K562 (cell line): ENCODE measurements at regions not wholly inside any gene's neighbourhood (a gene's known extent, or its start where the extent isn't known, plus 50 kb on each side); places are given as distances from the start of the nearest gene placed in this dataset.

Source experiments
- ATAC-seq: fragments of 200-7000 bp; cut with Tn5 transposase; 3 replicates; pipeline ENCODE4 v1.9.1; 2020; ENCODE audit warnings: moderate library complexity
- BruUV-seq: library from RNA; stranded (reverse); fragments of 400-500 nt; replicated peaks from 2 replicates; lab custom pipeline; 2021; lab: Mats Ljungman, UMichigan
- CTCF ChIA-PET: fragments of 300-600 bp; formaldehyde crosslinking; extraction: SDS; loops from one replicate; lab custom pipeline; 2021; ENCODE audit warnings: low intra/inter-chr PET ratio; lab: Yijun Ruan, JAX
- POLR2A ChIA-PET: fragments of 300-600, 350-650 bp; sonication (Branson Sonifier 250); formaldehyde crosslinking; extraction: SDS; loops from one replicate; lab custom pipeline; 2021; ENCODE audit warnings: antibody characterized with exemption, inconsistent platforms; lab: Yijun Ruan, JAX
- DNase-seq, 4 experiments: peaks; one replicate each; pipeline versions ENCODE4 v3.0.0 to v3.0.0-alpha.2; 2011 to 2018; ENCODE audit warnings: low spot score in 3 of 4, mixed read lengths in 3 of 4; ENCODE audit errors: extremely low read depth in 1 of 4
- FAIRE-seq: peaks from 2 replicates; lab custom pipeline; 2011; peaks lifted over from hg19 to GRCh38; lab: Jason Lieb, UNC
- H2AFZ ChIP-seq: 2 replicates; pipeline ENCODE4 v1.6.0; 2011; ENCODE audit warnings: low read depth, low read length, control low read depth, inconsistent platforms
- H3K27ac ChIP-seq: fragments of 200-600 bp; 3 replicates; pipeline ENCODE4 v1.8.0; 2011; ENCODE audit warnings: low read depth, mild to moderate bottlenecking, control low read depth, inconsistent platforms, low read length, moderate library complexity, mixed read lengths; ENCODE audit errors: extremely low read depth
- H3K27me3 ChIP-seq, 2 experiments: fragments of 300-600 bp in 1 of 2; 2 replicates in 1 of 2; 3 replicates in 1 of 2; pipeline versions ENCODE4 v1.6.0 to v1.8.0; 2011; ENCODE audit warnings: inconsistent platforms in 2 of 2, low read length in 2 of 2, mild to moderate bottlenecking in 1 of 2, mixed read lengths in 1 of 2, moderate library complexity in 1 of 2; ENCODE audit not compliant: control insufficient read depth in 2 of 2, insufficient read depth in 2 of 2
- H3K36me3 ChIP-seq: fragments of 300-600 bp; 3 replicates; pipeline ENCODE4 v1.8.0; 2011; ENCODE audit warnings: mild to moderate bottlenecking, low read length, inconsistent platforms; ENCODE audit not compliant: control insufficient read depth, insufficient read depth
- H3K4me1 ChIP-seq, 2 experiments: fragments of 200-600 bp in 1 of 2; replicated peaks in 1 of 2; 2 replicates in 1 of 2; 3 replicates in 1 of 2; pipeline versions ENCODE4 v1.5.1 to v1.8.0; 2011; ENCODE audit warnings: inconsistent platforms in 2 of 2, low read length in 2 of 2, mild to moderate bottlenecking in 1 of 2, mixed read lengths in 1 of 2, moderate library complexity in 1 of 2; ENCODE audit not compliant: control insufficient read depth in 2 of 2, insufficient read depth in 2 of 2
- H3K4me2 ChIP-seq: 2 replicates; pipeline ENCODE4 v1.6.1; 2011; ENCODE audit warnings: low read length, control low read depth, inconsistent platforms, mixed read lengths; ENCODE audit not compliant: insufficient read depth
- H3K4me3 ChIP-seq: fragments of 200-600 bp; sonication (generic), shearing (Covaris generic); 2 replicates; pipeline ENCODE4 v1.5.1; 2016; ENCODE audit warnings: control low read depth, inconsistent platforms
- H3K79me2 ChIP-seq: fragments of 200-600 bp; 3 replicates; pipeline ENCODE4 v1.8.0; 2011; ENCODE audit warnings: low read length, inconsistent platforms; ENCODE audit not compliant: control insufficient read depth, insufficient read depth
- H3K9ac ChIP-seq, 2 experiments: 2 replicates each; pipeline versions ENCODE4 v1.6.0 to v1.6.1; 2011; ENCODE audit warnings: low read depth in 2 of 2, low read length in 2 of 2, control low read depth in 1 of 2, inconsistent platforms in 1 of 2, mild to moderate bottlenecking in 1 of 2, mixed read lengths in 1 of 2; ENCODE audit not compliant: insufficient read depth in 1 of 2
- H3K9me1 ChIP-seq: one replicate; pipeline ENCODE4 v1.6.0; 2011; ENCODE audit warnings: inconsistent platforms, mild to moderate bottlenecking, low read length, moderate library complexity; ENCODE audit not compliant: control insufficient read depth, insufficient read depth
- H3K9me3 ChIP-seq: replicated peaks from 2 replicates; pipeline ENCODE4 v1.5.1; 2011; ENCODE audit warnings: low read depth, low read length, inconsistent platforms; ENCODE audit not compliant: control insufficient read depth, insufficient read depth
- H4K20me1 ChIP-seq: replicated peaks from 2 replicates; pipeline ENCODE4 v1.6.1; 2011; ENCODE audit warnings: low read length, inconsistent platforms, mixed read lengths; ENCODE audit not compliant: control insufficient read depth, insufficient read depth
- CBX8 ChIP-seq: fragments of 200-600 bp; sonication (generic); IDR thresholded peaks from 2 replicates; pipeline ENCODE4 v1.6.1; 2012; ENCODE audit warnings: borderline replicate concordance, mixed run types, low read depth, mild to moderate bottlenecking, moderate library complexity, mixed read lengths, low read length, control low read depth, inconsistent platforms; ENCODE audit not compliant: poor library complexity, severe bottlenecking; ENCODE audit errors: extremely low read depth
- JUN ChIP-seq, 2 experiments: sonication (generic) in 1 of 2; formaldehyde crosslinking in 1 of 2; IDR thresholded peaks; 2 replicates each; pipeline versions ENCODE4 v1.6.1 to v1.8.0; 2012 to 2022; ENCODE audit warnings: borderline replicate concordance in 2 of 2, mild to moderate bottlenecking in 2 of 2, improper control_type of control experiment in 1 of 2, low read depth in 1 of 2, low read length in 1 of 2, missing genetic modification reagents in 1 of 2
- NFIC ChIP-seq: fragments of 450-650 bp; IDR thresholded peaks from 2 replicates; pipeline ENCODE4 v1.6.1; 2017; ENCODE audit warnings: mild to moderate bottlenecking, inconsistent platforms
- NFIX ChIP-seq: fragments of 250-450 bp; sonication (Bioruptor Pico); IDR thresholded peaks from 2 replicates; pipeline ENCODE4 v1.4.0; 2020; ENCODE audit warnings: low read depth, mild to moderate bottlenecking, moderate library complexity
- PRMT5 ChIP-seq: sonication (generic); formaldehyde crosslinking; IDR thresholded peaks from 2 replicates; pipeline ENCODE4 v1.5.0; 2020; ENCODE audit warnings: missing genetic modification reagents
- SNRNP70 ChIP-seq: fragments of 200-400 bp; formaldehyde crosslinking; optimal IDR thresholded peaks from 2 replicates; pipeline ENCODE3; 2017; ENCODE audit warnings: low read depth, low read length
- STAT5A ChIP-seq: IDR thresholded peaks from 2 replicates; pipeline ENCODE4 v1.6.1; 2012; ENCODE audit warnings: low read length, inconsistent platforms, borderline replicate concordance
- WGBS: fragments of 100-300 bp; shearing (Covaris generic); methylation state at CpG from one replicate; pipeline ENCODE4 v1.1.6; 2016; ENCODE audit warnings: low coverage, mixed read lengths; ENCODE audit not compliant: insufficient coverage; ENCODE audit errors: missing lambda C conversion rate; 5-methylcytosine and 5-hydroxymethylcytosine counted together
- in situ Hi-C: fragments of 300-500 bp; cut with MboI; formaldehyde crosslinking; loops from 4 replicates; pipeline ENCODE4 v1.15.0; 2018; ENCODE audit warnings: inconsistent platforms, mixed read lengths
- intact Hi-C: fragments of 100-400 bp; cut with micrococcal nuclease; formaldehyde crosslinking; loops from 2 replicates; pipeline ENCODE4 v1.14.2; 2022
- TF ChIP-seq, protein P1 (sequence below): sonication (generic); formaldehyde crosslinking; IDR thresholded peaks from 2 replicates; pipeline ENCODE4 v1.9.0; 2022; ENCODE audit warnings: mild to moderate bottlenecking, missing genetic modification reagents
- TF ChIP-seq, protein P2 (sequence below), 2 experiments: fragments of 450-650 bp; formaldehyde crosslinking in 1 of 2; IDR thresholded peaks; 2 replicates each; pipeline versions ENCODE4 v1.4.0 to v1.6.1; 2014 to 2020; ENCODE audit warnings: mild to moderate bottlenecking in 2 of 2, borderline replicate concordance in 1 of 2, low read depth in 1 of 2

DNA sequence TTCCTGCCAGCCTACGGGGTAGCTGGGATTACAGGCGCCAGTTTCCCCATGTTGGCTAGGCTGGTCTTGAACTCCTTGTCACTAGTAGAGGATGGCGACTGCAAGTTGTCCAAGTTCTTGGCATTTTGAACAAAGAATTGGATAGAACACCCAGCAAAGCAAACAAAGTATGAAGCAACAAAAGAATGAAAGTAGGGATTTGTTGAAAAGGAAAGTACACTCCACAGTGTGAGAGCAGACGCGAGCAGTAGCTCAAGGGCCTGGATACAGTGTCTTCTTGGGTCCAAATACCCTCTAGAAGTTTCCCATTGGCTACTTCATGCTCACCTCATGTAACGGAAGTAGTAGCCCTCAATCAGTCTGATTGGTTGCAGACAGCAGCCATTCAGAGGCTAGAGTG is 152.2 kb downstream of the CCER1 start:
- BruUV-seq, result no TSS peak

More for the DNA sequence above, 152.2 kb downstream of the CCER1 start:
- no peaks in the 10 kb centered on the region for H3K4me1 ChIP-seq
- DNase-seq (no peak), ATAC-seq (no peak), FAIRE-seq (no peak)
- ChIA-PET CTCF (no interaction called here), POLR2A (no interaction called here)
- no peak overlapping the region for H3K4me3 ChIP-seq
- H3K36me3 ChIP-seq, result no peaks in the 10 kb centered on the region
- no peaks in the 10 kb centered on the region for H3K27me3 ChIP-seq
- WGBS, result 2% methylated on average over 6 of the region's 6 CpGs
- no peak for TF ChIP-seq PRMT5 (CRISPR knock-in tag)
- TF ChIP-seq NFIX, result no peak
- no peak for TF ChIP-seq CBX8
- TF ChIP-seq JUN (IDR thresholded peaks at IDR 0.05; ENCODE audit: borderline replicate concordance, low read depth, low read length), result no peak
- no peak for TF ChIP-seq JUN (CRISPR knock-in tag; IDR thresholded peaks at IDR 0.05; ENCODE audit: borderline replicate concordance)
- no peak for TF ChIP-seq SNRNP70
- TF ChIP-seq, protein P1, sequence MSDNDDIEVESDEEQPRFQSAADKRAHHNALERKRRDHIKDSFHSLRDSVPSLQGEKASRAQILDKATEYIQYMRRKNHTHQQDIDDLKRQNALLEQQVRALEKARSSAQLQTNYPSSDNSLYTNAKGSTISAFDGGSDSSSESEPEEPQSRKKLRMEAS (CRISPR knock-in tag), result no peak
- TF ChIP-seq NFIC, result no peak
- TF ChIP-seq, protein P2, sequence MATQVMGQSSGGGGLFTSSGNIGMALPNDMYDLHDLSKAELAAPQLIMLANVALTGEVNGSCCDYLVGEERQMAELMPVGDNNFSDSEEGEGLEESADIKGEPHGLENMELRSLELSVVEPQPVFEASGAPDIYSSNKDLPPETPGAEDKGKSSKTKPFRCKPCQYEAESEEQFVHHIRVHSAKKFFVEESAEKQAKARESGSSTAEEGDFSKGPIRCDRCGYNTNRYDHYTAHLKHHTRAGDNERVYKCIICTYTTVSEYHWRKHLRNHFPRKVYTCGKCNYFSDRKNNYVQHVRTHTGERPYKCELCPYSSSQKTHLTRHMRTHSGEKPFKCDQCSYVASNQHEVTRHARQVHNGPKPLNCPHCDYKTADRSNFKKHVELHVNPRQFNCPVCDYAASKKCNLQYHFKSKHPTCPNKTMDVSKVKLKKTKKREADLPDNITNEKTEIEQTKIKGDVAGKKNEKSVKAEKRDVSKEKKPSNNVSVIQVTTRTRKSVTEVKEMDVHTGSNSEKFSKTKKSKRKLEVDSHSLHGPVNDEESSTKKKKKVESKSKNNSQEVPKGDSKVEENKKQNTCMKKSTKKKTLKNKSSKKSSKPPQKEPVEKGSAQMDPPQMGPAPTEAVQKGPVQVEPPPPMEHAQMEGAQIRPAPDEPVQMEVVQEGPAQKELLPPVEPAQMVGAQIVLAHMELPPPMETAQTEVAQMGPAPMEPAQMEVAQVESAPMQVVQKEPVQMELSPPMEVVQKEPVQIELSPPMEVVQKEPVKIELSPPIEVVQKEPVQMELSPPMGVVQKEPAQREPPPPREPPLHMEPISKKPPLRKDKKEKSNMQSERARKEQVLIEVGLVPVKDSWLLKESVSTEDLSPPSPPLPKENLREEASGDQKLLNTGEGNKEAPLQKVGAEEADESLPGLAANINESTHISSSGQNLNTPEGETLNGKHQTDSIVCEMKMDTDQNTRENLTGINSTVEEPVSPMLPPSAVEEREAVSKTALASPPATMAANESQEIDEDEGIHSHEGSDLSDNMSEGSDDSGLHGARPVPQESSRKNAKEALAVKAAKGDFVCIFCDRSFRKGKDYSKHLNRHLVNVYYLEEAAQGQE (IDR thresholded peaks at IDR 0.05; ENCODE audit: borderline replicate concordance), result no peak
- TF ChIP-seq, protein P2 (CRISPR knock-in tag; IDR thresholded peaks at IDR 0.05; ENCODE audit: low read depth), result no peak
- no peak for TF ChIP-seq STAT5A
- no peaks in the 10 kb centered on the region for H4K20me1 ChIP-seq
- in situ Hi-C loops, result no loop called here
- H3K79me2 ChIP-seq, result no peaks in the 10 kb centered on the region
- no peak overlapping the region for H3K27ac ChIP-seq
- intact Hi-C loops, result no loop called here
- no peaks in the 10 kb centered on the region for H3K9me1 ChIP-seq
- no peak overlapping the region for H2AFZ ChIP-seq
- H3K9me3 ChIP-seq, result no peaks in the 10 kb centered on the region
- no peak overlapping the region for H3K9ac ChIP-seq
- no peak overlapping the region for H3K4me2 ChIP-seq
